WTC11 (cell line): ENCODE measurements at regions not wholly inside any gene's neighbourhood (a gene's known extent, or its start where the extent isn't known, plus 50 kb on each side); places are given as distances from the start of the nearest gene placed in this dataset.

Experiments
- ATAC-seq: fragments of 200-7000 bp; cut with Tn5 transposase; 2 replicates; pipeline ENCODE4 v1.10.0; 2021; ENCODE audit warnings: mild to moderate bottlenecking, moderate library complexity
- CTCF ChIA-PET: fragments of 300-600 bp; sonication (Branson Sonifier 250); formaldehyde crosslinking; loops from one replicate; lab custom pipeline; 2021; ENCODE audit warnings: antibody characterized with exemption; lab: Charles Lee
- POLR2A ChIA-PET: fragments of 350-600 bp; sonication (Branson Sonifier 250); formaldehyde crosslinking; loops from one replicate; lab custom pipeline; 2021; ENCODE audit warnings: antibody characterized with exemption; lab: Charles Lee
- DNase-seq: peaks from one replicate; pipeline ENCODE4 v3.0.0; 2021; ENCODE audit warnings: low spot score
- H3K27ac Mint-ChIP-seq: 2 replicates; pipeline ENCODE4 v1.8.0; 2021; ENCODE audit warnings: mixed read lengths
- H3K27me3 Mint-ChIP-seq: 2 replicates; pipeline ENCODE4 v1.8.0; 2021; ENCODE audit warnings: low read depth, mild to moderate bottlenecking, moderate library complexity, mixed read lengths
- H3K36me3 Mint-ChIP-seq: 2 replicates; pipeline ENCODE4 v1.8.0; 2021; ENCODE audit warnings: mixed read lengths
- H3K4me1 Mint-ChIP-seq: 2 replicates; pipeline ENCODE4 v1.8.0; 2022; ENCODE audit warnings: mixed read lengths
- H3K4me3 Mint-ChIP-seq: 2 replicates; pipeline ENCODE4 v1.8.0; 2021; ENCODE audit warnings: mild to moderate bottlenecking, moderate library complexity, mixed read lengths
- H3K9me3 Mint-ChIP-seq: 2 replicates; pipeline ENCODE4 v1.8.0; 2021; ENCODE audit warnings: mixed read lengths
- ATF2 ChIP-seq: sonication (generic); formaldehyde crosslinking; IDR thresholded peaks from 2 replicates; pipeline ENCODE4 v1.8.1; 2022; ENCODE audit warnings: low read depth, missing genetic modification reagents, borderline replicate concordance
- CBFB ChIP-seq: sonication (generic); formaldehyde crosslinking; IDR thresholded peaks from 2 replicates; pipeline ENCODE4 v1.8.1; 2022; ENCODE audit warnings: mild to moderate bottlenecking, low read depth, missing genetic modification reagents
- CREB1 ChIP-seq: sonication (generic); formaldehyde crosslinking; IDR thresholded peaks from 2 replicates; pipeline ENCODE4 v1.8.0; 2023; ENCODE audit warnings: mild to moderate bottlenecking, missing genetic modification reagents
- CTCF ChIP-seq: fragments of 200-600 bp; IDR thresholded peaks from 2 replicates; pipeline ENCODE4 v1.8.0; 2022; ENCODE audit warnings: antibody characterized with exemption
- EMX1 ChIP-seq: fragments of 250-450 bp; sonication (Bioruptor Pico); IDR thresholded peaks from 2 replicates; pipeline ENCODE4 v1.8.0; 2021; ENCODE audit warnings: mild to moderate bottlenecking
- GRHL2 ChIP-seq: fragments of 250-450 bp; sonication (Bioruptor Pico); IDR thresholded peaks from 2 replicates; pipeline ENCODE4 v1.8.0; 2022; ENCODE audit warnings: mild to moderate bottlenecking, moderate library complexity; ENCODE audit not compliant: insufficient replicate concordance, severe bottlenecking
- GTF2I ChIP-seq: fragments of 250-450 bp; sonication (Bioruptor Pico); conservative IDR thresholded peaks from 2 replicates; pipeline ENCODE4 v1.4.0; 2021; ENCODE audit warnings: mild to moderate bottlenecking
- NFE2L1 ChIP-seq: sonication (generic); formaldehyde crosslinking; IDR thresholded peaks from 2 replicates; pipeline ENCODE4 v1.8.1; 2023; ENCODE audit warnings: missing genetic modification reagents
- RELA ChIP-seq: sonication (generic); formaldehyde crosslinking; IDR thresholded peaks from 2 replicates; pipeline ENCODE4 v1.8.1; 2022; ENCODE audit warnings: missing genetic modification reagents, mild to moderate bottlenecking, borderline replicate concordance
- SOX15 ChIP-seq: fragments of 250-450 bp; sonication (Bioruptor Pico); IDR thresholded peaks from 2 replicates; pipeline ENCODE4 v1.9.0; 2021; ENCODE audit warnings: mild to moderate bottlenecking
- TEAD4 ChIP-seq: sonication (generic); formaldehyde crosslinking; IDR thresholded peaks from 2 replicates; pipeline ENCODE4 v1.8.0; 2022; ENCODE audit warnings: mild to moderate bottlenecking, missing genetic modification reagents
- TP53 ChIP-seq: sonication (generic); formaldehyde crosslinking; IDR thresholded peaks from 2 replicates; pipeline ENCODE4 v1.8.1; 2023; ENCODE audit warnings: mild to moderate bottlenecking, missing genetic modification reagents
- ZNF263 ChIP-seq: sonication (generic); formaldehyde crosslinking; IDR thresholded peaks from 2 replicates; pipeline ENCODE4 v1.8.1; 2022; ENCODE audit warnings: low read depth, mild to moderate bottlenecking, moderate library complexity, missing genetic modification reagents
- ZNF423 ChIP-seq: fragments of 250-450 bp; sonication (Bioruptor Pico); IDR thresholded peaks from 2 replicates; pipeline ENCODE4 v2.1.2; 2022; ENCODE audit warnings: mild to moderate bottlenecking, moderate library complexity
- TF ChIP-seq, protein P1 (sequence below): fragments of 250-450 bp; sonication (Bioruptor Pico); IDR thresholded peaks from 2 replicates; pipeline ENCODE4 v1.9.0; 2021; ENCODE audit warnings: mild to moderate bottlenecking
- TF ChIP-seq, protein P2 (sequence below): sonication (generic); formaldehyde crosslinking; conservative IDR thresholded peaks from 2 replicates; pipeline ENCODE4 v1.8.1; 2023; ENCODE audit warnings: mild to moderate bottlenecking, low read depth, missing genetic modification reagents, moderate library complexity
- TF ChIP-seq, protein P3 (sequence below): fragments of 250-450 bp; sonication (Bioruptor Pico); IDR thresholded peaks from 2 replicates; pipeline ENCODE4 v1.9.0; 2021; ENCODE audit warnings: mild to moderate bottlenecking

GRCh38 chr3:152676810-152677379, 158.0 kb upstream of the P2RY1 start (continued):
- TF ChIP-seq, protein P1, sequence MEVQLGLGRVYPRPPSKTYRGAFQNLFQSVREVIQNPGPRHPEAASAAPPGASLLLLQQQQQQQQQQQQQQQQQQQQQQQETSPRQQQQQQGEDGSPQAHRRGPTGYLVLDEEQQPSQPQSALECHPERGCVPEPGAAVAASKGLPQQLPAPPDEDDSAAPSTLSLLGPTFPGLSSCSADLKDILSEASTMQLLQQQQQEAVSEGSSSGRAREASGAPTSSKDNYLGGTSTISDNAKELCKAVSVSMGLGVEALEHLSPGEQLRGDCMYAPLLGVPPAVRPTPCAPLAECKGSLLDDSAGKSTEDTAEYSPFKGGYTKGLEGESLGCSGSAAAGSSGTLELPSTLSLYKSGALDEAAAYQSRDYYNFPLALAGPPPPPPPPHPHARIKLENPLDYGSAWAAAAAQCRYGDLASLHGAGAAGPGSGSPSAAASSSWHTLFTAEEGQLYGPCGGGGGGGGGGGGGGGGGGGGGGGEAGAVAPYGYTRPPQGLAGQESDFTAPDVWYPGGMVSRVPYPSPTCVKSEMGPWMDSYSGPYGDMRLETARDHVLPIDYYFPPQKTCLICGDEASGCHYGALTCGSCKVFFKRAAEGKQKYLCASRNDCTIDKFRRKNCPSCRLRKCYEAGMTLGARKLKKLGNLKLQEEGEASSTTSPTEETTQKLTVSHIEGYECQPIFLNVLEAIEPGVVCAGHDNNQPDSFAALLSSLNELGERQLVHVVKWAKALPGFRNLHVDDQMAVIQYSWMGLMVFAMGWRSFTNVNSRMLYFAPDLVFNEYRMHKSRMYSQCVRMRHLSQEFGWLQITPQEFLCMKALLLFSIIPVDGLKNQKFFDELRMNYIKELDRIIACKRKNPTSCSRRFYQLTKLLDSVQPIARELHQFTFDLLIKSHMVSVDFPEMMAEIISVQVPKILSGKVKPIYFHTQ (CRISPR knock-in tag) = no peak

- Mint-ChIP-seq H3K9me3 (no peaks in the 10 kb centered on the region), H3K27ac (no peak overlapping the region), H3K4me3 (no peak overlapping the region), H3K27me3 (no peaks in the 10 kb centered on the region), H3K4me1 (peaks cover 8% of the 10 kb centered on the region), H3K36me3 (no peaks in the 10 kb centered on the region)
- no peak for DNase-seq
- no peak for TF ChIP-seq ATF2 (CRISPR knock-in tag)
- TF ChIP-seq GTF2I = no peak
- no peak for TF ChIP-seq CREB1 (CRISPR knock-in tag)
- no peak for TF ChIP-seq TEAD4 (CRISPR knock-in tag)
- TF ChIP-seq, protein P2, sequence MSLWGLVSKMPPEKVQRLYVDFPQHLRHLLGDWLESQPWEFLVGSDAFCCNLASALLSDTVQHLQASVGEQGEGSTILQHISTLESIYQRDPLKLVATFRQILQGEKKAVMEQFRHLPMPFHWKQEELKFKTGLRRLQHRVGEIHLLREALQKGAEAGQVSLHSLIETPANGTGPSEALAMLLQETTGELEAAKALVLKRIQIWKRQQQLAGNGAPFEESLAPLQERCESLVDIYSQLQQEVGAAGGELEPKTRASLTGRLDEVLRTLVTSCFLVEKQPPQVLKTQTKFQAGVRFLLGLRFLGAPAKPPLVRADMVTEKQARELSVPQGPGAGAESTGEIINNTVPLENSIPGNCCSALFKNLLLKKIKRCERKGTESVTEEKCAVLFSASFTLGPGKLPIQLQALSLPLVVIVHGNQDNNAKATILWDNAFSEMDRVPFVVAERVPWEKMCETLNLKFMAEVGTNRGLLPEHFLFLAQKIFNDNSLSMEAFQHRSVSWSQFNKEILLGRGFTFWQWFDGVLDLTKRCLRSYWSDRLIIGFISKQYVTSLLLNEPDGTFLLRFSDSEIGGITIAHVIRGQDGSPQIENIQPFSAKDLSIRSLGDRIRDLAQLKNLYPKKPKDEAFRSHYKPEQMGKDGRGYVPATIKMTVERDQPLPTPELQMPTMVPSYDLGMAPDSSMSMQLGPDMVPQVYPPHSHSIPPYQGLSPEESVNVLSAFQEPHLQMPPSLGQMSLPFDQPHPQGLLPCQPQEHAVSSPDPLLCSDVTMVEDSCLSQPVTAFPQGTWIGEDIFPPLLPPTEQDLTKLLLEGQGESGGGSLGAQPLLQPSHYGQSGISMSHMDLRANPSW (CRISPR knock-in tag) = no peak
- no peak for TF ChIP-seq GRHL2 (CRISPR knock-in tag)
- TF ChIP-seq TP53 = no peak
- TF ChIP-seq, protein P3, sequence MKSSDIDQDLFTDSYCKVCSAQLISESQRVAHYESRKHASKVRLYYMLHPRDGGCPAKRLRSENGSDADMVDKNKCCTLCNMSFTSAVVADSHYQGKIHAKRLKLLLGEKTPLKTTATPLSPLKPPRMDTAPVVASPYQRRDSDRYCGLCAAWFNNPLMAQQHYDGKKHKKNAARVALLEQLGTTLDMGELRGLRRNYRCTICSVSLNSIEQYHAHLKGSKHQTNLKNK (CRISPR knock-in tag) = no peak
- CTCF ChIA-PET = no interaction called here
- no peak for ATAC-seq
- POLR2A ChIA-PET = no interaction called here
These were observed 157.4 kb upstream of the P2RY1 start for GRCh38 chr3:152677491-152677890.

GRCh38 chr3:152682477-152682876, 152.5 kb upstream of the P2RY1 start:
- ChIA-PET POLR2A (no interaction called here), CTCF (no interaction called here)
- Mint-ChIP-seq H3K27me3 (no peaks in the 10 kb centered on the region), H3K4me3 (no peak overlapping the region), H3K4me1 (no peaks in the 10 kb centered on the region), H3K9me3 (peaks cover 8% of the 10 kb centered on the region; the same call in 1 of the 2 replicates), H3K36me3 (peaks cover 3% of the 10 kb centered on the region; the same call in 1 of the 2 replicates), H3K27ac (no peak overlapping the region)
- DNase-seq = no peak
- TF ChIP-seq NFE2L1 (CRISPR knock-in tag) (no peak), ZNF263 (no peak), CBFB (no peak), RELA (CRISPR knock-in tag) (no peak), ZNF423 (no peak), CTCF (no peak), SOX15 (CRISPR knock-in tag) (no peak), EMX1 (CRISPR knock-in tag) (no peak)
- TF ChIP-seq, all 79 proteins: peak for 0
- ATAC-seq = no peak
